Testis (tissue), 2 donors: ENCODE measurements at regions not wholly inside any gene's neighbourhood (a gene's known extent, or its start where the extent isn't known, plus 50 kb on each side); places are given as distances from the start of the nearest gene placed in this dataset.

Experiments
- POLR2A ChIP-seq: fragments of 450-650 bp; IDR thresholded peaks from one replicate; pipeline ENCODE4 v1.6.1; 2017; ENCODE audit warnings: antibody characterized with exemption, mild to moderate bottlenecking, moderate library complexity
- TF ChIP-seq, protein P1 (sequence below), 3 experiments: fragments of 450-650 bp in 2 of 3; fragments of 200-600 bp in 1 of 3; sonication (generic) in 1 of 3; IDR thresholded peaks; one replicate each; pipeline ENCODE4 v1.5.1; 2016 to 2019; ENCODE audit warnings: antibody characterized with exemption in 3 of 3, mild to moderate bottlenecking in 2 of 3, moderate library complexity in 1 of 3

DNA sequence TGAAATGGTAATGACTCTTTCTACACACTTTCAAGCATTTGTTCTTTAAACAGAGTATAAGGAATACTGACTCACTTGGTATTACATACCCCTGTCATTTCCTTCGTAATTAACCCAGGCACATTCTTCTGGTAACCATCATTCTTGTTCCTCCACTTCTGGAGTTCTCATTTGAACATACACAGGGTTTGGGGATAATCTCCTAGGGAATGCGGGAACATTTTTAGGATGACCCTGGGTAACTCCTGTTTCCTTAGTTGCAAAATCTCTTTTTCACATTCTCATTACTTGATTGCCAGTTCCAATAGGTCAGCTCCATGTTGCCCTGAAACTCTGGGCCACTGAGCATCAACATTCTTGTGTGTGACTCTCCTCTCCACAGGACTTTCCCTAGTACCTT, 51.5 kb upstream of the E2F3 start:
- TF ChIP-seq, protein P1, sequence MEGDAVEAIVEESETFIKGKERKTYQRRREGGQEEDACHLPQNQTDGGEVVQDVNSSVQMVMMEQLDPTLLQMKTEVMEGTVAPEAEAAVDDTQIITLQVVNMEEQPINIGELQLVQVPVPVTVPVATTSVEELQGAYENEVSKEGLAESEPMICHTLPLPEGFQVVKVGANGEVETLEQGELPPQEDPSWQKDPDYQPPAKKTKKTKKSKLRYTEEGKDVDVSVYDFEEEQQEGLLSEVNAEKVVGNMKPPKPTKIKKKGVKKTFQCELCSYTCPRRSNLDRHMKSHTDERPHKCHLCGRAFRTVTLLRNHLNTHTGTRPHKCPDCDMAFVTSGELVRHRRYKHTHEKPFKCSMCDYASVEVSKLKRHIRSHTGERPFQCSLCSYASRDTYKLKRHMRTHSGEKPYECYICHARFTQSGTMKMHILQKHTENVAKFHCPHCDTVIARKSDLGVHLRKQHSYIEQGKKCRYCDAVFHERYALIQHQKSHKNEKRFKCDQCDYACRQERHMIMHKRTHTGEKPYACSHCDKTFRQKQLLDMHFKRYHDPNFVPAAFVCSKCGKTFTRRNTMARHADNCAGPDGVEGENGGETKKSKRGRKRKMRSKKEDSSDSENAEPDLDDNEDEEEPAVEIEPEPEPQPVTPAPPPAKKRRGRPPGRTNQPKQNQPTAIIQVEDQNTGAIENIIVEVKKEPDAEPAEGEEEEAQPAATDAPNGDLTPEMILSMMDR (IDR thresholded peaks at IDR 0.05) = no peak
- no peak for TF ChIP-seq POLR2A
